ENCODE measurements at regions not wholly inside any gene's neighbourhood (a gene's known extent, or its start where the extent isn't known, plus 50 kb on each side); places are given as distances from the start of the nearest gene placed in this dataset.
A peak's percentile ranks its signal among the peaks of the same experiment; 100 is the strongest.

DNA sequence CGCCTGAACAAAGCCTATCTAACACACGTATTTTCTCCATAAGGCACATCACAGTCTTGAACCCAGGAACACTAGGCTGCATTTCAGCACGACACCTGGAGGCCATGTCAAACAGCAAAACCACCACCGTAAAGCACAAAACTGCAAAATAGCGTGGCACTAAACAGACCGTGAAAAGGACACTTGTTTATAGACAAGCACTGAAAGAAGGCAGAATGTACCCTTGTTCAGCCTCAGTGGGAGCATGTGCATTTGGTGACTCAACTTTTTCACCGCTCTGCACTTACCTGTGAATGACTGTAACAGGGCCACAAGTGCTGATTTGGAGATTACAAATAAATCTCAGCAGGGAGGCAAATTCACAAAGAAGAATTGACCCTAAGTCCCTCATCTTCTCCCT lies 80.8 kb downstream of the ISG20 start:
- Histone ChIP-seq H3K9ac (no peak overlapping the region), H3K27ac (no peak overlapping the region), H3K9me3 (peaks cover 5% of the 10 kb centered on the region; the same call in 1 of the 2 replicates), H3K27me3 (no peaks in the 10 kb centered on the region), H3K36me3 (no peaks in the 10 kb centered on the region), H3K4me3 (no peak overlapping the region), H3K4me1 (peaks cover 1% of the 10 kb centered on the region; the same call in 1 of the 2 replicates), H4K20me1 (no peaks in the 10 kb centered on the region), H3K4me2 (no peak overlapping the region)
- TF ChIP-seq Cebpa-rat (IDR thresholded peaks at IDR 0.05), result no peak

DNA sequence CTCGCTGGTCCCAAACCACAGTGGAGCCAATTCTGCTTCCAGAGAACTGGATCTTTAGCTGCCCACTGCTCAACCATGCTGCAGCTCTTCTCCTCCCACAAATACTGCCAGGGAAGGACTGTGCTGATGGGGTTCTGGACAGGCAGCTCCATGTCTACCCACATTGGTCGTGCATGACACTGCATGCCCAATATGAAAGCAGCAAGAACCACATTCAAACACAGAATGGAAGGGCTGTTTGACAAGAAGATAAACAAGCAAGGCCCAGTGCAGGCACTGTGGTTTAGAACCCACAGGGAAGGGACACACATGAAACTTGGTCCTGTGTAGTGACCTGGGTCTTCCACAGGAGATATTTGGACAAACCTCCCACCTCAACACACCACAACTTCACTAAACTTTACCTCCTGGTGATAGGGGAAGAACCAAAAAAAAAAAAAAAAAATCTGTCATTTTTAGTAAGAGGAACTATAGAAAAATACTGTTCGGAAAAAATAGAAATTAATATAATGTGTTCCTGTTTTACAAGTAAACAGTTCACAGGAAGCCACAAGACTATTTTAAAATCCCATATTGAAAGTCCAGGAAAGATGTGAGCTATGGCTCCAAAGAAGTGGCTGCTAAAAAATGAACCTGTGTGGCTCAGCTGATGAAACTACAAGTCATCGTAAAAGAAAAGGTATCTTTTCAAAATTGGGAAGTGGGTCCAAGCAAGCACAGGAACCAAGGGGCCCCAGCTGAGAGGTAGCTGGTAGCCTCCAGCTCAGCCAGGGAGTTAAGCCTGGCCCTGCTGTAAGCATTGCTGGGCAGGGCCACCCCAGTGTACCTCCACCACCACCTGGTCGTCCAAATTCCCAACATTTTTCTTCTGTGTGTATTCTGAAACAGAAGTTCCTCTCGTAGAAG lies 77.7 kb upstream of the ACAN start:
- no peak for TF ChIP-seq Cebpa-rat (IDR thresholded peaks at IDR 0.05)

DNA sequence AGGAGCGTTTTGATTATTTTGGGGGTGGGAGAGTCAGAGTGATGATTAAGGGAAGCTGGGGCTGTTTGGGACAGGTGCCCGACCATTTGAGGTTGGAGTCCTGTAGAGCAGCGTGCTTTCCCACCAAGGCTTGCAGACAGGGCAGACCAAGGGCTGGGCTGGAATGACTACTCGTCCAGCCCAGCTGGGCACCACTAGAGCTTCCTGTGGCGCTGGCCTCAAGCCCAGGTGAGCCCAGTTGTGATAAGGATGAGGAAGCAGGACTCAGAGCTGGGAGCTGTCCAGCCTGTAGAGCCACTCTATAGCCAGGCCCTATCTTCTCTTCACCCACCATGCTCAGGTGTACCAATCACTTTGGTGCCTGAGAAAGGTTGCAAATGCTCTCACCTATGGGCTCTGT lies 75.8 kb upstream of the ACAN start:
- H3K4me2 ChIP-seq, result no peak overlapping the region
- no peaks in the 10 kb centered on the region for H4K20me1 ChIP-seq
- no peak overlapping the region for H3K27ac ChIP-seq
- no peaks in the 10 kb centered on the region for H3K27me3 ChIP-seq
- no peak overlapping the region for H3K4me3 ChIP-seq
- no peak overlapping the region for H3K9ac ChIP-seq
- TF ChIP-seq Cebpa-rat (IDR thresholded peaks at IDR 0.05), result no peak
- H3K36me3 ChIP-seq, result no peaks in the 10 kb centered on the region
- H3K9me3 ChIP-seq, result peaks cover 5% of the 10 kb centered on the region; the same call in 1 of the 2 replicates
- H3K4me1 ChIP-seq, result peaks cover 21% of the 10 kb centered on the region

More for the DNA sequence above, 77.7 kb upstream of the ACAN start:
- H3K4me3 ChIP-seq, result no peak overlapping the region
- H3K4me2 ChIP-seq, result peak overlapping the region; percentile 48
- peaks cover 21% of the 10 kb centered on the region for H3K4me1 ChIP-seq
- no peaks in the 10 kb centered on the region for H3K36me3 ChIP-seq
- no peaks in the 10 kb centered on the region for H3K27me3 ChIP-seq
- no peak overlapping the region for H3K9ac ChIP-seq
- 0 out of 2 replicates have a peak overlapping the region, but pooled peaks have one; percentile 19 for H3K27ac ChIP-seq
- no peaks in the 10 kb centered on the region for H4K20me1 ChIP-seq
- peaks cover 5% of the 10 kb centered on the region; the same call in 1 of the 2 replicates for H3K9me3 ChIP-seq

DNA sequence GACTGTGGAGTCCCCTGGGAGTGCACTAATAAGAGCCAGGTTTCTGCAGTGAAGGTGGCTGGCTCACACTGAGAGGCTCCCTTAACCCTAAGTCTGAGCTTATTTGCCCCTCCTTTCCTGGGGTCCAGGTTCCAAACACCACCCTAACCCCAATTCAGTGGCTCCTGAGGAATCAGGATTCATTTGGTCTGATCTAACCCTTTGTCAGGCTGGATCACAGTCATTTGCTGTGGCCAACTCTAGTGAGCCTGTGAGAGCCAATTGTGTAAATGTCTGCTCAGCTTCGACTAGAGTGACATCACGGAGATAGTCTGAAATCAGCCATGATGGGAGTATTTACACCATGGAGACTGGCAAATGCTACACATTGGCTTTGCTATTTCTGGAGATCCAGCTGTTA lies 73.7 kb upstream of the ACAN start:
- Histone ChIP-seq H3K9ac (no peak overlapping the region), H3K27me3 (no peaks in the 10 kb centered on the region), H3K4me2 (no peak overlapping the region), H4K20me1 (no peaks in the 10 kb centered on the region), H3K9me3 (no peaks in the 10 kb centered on the region), H3K4me3 (no peak overlapping the region), H3K27ac (no peak overlapping the region), H3K4me1 (peaks cover 21% of the 10 kb centered on the region), H3K36me3 (no peaks in the 10 kb centered on the region)
- no peak for TF ChIP-seq Cebpa-rat (IDR thresholded peaks at IDR 0.05)

DNA sequence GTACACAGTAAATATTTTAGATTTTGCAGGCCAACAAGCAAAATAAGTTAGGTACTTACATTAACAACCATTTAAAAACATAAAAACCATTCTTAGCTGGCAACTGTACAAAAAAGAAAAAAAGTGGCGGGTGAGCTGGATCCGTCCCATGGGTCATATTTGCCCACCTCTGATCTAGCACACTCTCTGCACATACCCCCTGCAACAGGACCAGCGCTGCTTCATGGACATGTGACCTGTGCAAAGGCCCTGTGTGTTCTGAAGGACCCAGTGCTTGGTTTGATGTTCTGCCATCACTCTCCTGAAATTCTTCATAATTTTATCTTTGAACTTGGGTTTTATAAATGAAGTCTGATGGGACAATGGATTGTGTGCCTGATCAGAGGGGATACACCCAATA lies 72.5 kb upstream of the ACAN start:
- Histone ChIP-seq H3K4me3 (no peak overlapping the region), H3K36me3 (no peaks in the 10 kb centered on the region), H3K4me1 (peaks cover 9% of the 10 kb centered on the region), H3K27ac (no peak overlapping the region), H3K27me3 (no peaks in the 10 kb centered on the region), H3K9ac (no peak overlapping the region), H3K4me2 (no peak overlapping the region), H4K20me1 (no peaks in the 10 kb centered on the region), H3K9me3 (no peaks in the 10 kb centered on the region)
- no peak for TF ChIP-seq Cebpa-rat (IDR thresholded peaks at IDR 0.05)

DNA sequence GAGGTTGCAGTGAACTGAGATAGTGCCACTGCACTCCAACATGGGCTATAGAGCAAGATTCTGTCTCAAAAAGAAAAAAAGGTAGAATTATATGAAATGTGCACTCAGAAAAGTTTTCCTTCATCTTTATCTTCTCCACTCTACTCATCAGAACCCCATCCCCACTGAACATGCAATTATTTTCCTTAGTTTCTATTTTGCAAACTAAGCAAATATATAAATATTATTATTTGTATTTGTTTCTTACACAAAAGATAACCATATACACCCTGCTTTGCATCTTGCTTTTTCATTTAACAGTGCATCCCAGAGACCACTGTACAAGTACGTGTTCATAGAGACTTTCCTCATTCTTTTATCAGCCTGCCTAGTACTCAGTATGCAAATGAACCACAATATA lies 68.0 kb upstream of the ACAN start:
- no peaks in the 10 kb centered on the region for H3K27me3 ChIP-seq
- H4K20me1 ChIP-seq, result no peaks in the 10 kb centered on the region
- peaks cover 6% of the 10 kb centered on the region; the same call in 1 of the 2 replicates for H3K4me1 ChIP-seq
- no peaks in the 10 kb centered on the region for H3K36me3 ChIP-seq
- no peak overlapping the region for H3K9ac ChIP-seq
- H3K27ac ChIP-seq, result no peak overlapping the region
- H3K4me3 ChIP-seq, result no peak overlapping the region
- H3K9me3 ChIP-seq, result no peaks in the 10 kb centered on the region
- no peak overlapping the region for H3K4me2 ChIP-seq
- no peak for TF ChIP-seq Cebpa-rat (IDR thresholded peaks at IDR 0.05)

DNA sequence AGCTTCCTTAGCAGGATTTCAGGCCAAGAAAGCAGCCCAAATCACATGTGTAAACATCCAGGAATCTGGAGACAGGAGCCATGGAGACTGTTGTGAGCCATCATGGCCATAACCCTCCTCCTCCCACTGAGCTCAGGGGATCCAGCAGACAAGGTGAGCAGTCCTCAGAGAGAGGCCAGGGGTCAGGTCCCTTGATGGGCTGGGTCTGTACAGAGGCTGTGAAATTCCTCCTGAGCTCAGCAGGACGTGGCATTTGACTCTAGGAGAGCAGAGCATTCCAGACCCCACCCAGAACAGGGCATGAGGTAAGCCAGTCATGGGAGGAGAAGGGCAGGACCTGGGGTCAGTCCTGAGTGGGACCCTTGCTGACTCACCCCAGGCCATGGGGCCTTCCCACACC lies 67.0 kb upstream of the ACAN start:
- no peak overlapping the region for H3K27ac ChIP-seq
- H3K4me1 ChIP-seq, result peaks cover 6% of the 10 kb centered on the region; the same call in 1 of the 2 replicates
- no peak overlapping the region for H3K4me2 ChIP-seq
- H3K4me3 ChIP-seq, result no peak overlapping the region
- H3K9ac ChIP-seq, result no peak overlapping the region
- no peaks in the 10 kb centered on the region for H4K20me1 ChIP-seq
- H3K9me3 ChIP-seq, result no peaks in the 10 kb centered on the region
- H3K27me3 ChIP-seq, result no peaks in the 10 kb centered on the region
- no peak for TF ChIP-seq Cebpa-rat (IDR thresholded peaks at IDR 0.05)
- H3K36me3 ChIP-seq, result no peaks in the 10 kb centered on the region

DNA sequence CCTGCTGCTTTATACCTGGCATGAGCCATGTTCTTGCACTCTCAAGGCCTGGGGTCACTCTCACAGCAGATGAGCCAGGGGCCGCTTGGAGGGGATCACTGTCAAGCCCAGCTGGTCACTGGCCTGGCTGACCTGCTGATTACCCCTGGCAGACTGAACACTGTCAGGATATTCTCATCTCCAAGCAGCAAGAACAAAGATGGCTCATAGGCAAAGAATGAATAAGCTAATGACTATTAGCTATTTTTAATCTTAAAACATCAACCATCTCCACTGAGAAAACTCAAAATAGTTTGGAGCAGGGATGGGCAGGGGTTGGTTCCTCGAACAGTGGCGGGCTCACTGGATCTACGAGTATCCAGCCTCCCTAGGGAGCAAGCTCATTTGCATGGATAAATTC lies 64.4 kb upstream of the ACAN start:
- Histone ChIP-seq H3K9ac (no peak overlapping the region), H3K4me3 (no peak overlapping the region), H3K27me3 (no peaks in the 10 kb centered on the region), H3K4me2 (no peak overlapping the region), H3K27ac (no peak overlapping the region), H3K36me3 (no peaks in the 10 kb centered on the region), H3K4me1 (peaks cover 6% of the 10 kb centered on the region; the same call in 1 of the 2 replicates), H4K20me1 (no peaks in the 10 kb centered on the region), H3K9me3 (no peaks in the 10 kb centered on the region)
- no peak for TF ChIP-seq Cebpa-rat (IDR thresholded peaks at IDR 0.05)

DNA sequence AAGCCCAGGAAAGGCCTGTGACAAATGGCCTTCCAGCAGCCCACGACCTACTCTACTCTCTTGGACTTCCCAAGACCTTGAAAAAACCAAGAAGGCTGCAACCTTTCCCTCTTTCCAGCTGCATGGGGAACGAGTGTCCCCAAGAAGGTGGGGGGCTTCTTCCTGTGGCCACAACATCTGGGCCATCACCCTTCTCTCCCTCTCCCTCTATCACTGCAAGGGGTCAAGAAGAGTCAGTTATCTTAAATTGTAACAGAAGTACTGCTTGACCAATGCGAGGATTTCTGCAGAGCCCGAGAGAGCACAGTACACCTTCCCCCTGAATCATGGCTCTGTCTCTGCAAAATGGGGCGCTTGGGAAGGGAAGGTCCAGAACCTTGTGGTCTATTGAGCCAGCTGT lies 63.7 kb upstream of the ACAN start:
- Histone ChIP-seq H3K4me1 (peaks cover 6% of the 10 kb centered on the region; the same call in 1 of the 2 replicates), H3K27me3 (no peaks in the 10 kb centered on the region), H3K4me3 (no peak overlapping the region)

DNA sequence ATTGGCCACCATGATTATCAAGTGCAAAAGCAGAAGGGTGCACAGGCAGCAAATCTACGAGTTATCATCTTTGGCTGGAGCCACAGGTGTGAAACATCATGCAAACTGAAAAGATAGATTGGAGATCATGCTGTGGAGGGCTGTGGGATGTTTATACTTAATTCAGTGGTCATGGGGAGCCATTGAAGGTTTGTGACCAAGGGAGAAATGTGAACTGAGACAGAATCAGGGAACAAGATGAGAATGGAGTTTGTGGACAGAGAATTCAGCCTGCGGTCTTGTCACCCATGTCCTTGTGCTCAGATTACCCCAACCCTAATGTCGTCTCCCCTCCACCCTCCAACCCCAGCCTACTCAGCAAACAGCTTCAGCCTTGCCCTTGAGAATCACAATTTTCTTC lies 62.9 kb upstream of the ACAN start:
- Histone ChIP-seq H3K4me1 (peaks cover 6% of the 10 kb centered on the region; the same call in 1 of the 2 replicates), H3K4me3 (no peak overlapping the region), H3K9me3 (no peaks in the 10 kb centered on the region), H3K27me3 (no peaks in the 10 kb centered on the region), H3K27ac (no peak overlapping the region), H3K36me3 (no peaks in the 10 kb centered on the region), H3K4me2 (no peak overlapping the region), H4K20me1 (no peaks in the 10 kb centered on the region), H3K9ac (no peak overlapping the region)
- TF ChIP-seq Cebpa-rat (IDR thresholded peaks at IDR 0.05), result no peak

More for the DNA sequence above, 63.7 kb upstream of the ACAN start:
- TF ChIP-seq Cebpa-rat (IDR thresholded peaks at IDR 0.05), result no peak
- no peaks in the 10 kb centered on the region for H3K36me3 ChIP-seq
- no peak overlapping the region for H3K9ac ChIP-seq
- H3K4me2 ChIP-seq, result no peak overlapping the region
- H3K9me3 ChIP-seq, result no peaks in the 10 kb centered on the region
- H4K20me1 ChIP-seq, result no peaks in the 10 kb centered on the region
- no peak overlapping the region for H3K27ac ChIP-seq
